IMR-90 (cell line): ENCODE measurements at regions not wholly inside any gene's neighbourhood (a gene's known extent, or its start where the extent isn't known, plus 50 kb on each side); places are given as distances from the start of the nearest gene placed in this dataset.

Source experiments
- ATAC-seq: fragments of 200-7000 bp; cut with Tn5 transposase; 2 replicates; pipeline ENCODE4 v1.9.1; 2020; ENCODE audit warnings: low read depth, mild to moderate bottlenecking, moderate library complexity
- BruUV-seq: library from RNA; stranded (reverse); fragments of 400-500 nt; replicated peaks from 2 replicates; lab custom pipeline; 2021; lab: Mats Ljungman, UMichigan
- CTCF ChIA-PET: fragments of 300-600 bp; formaldehyde crosslinking; extraction: SDS; loops from one replicate; lab custom pipeline; 2021; ENCODE audit warnings: antibody characterized with exemption; lab: Yijun Ruan, JAX
- POLR2A ChIA-PET: fragments of 300-600 bp; sonication (Branson Sonifier 250); formaldehyde crosslinking; loops from one replicate; lab custom pipeline; 2022; ENCODE audit warnings: antibody characterized with exemption; ENCODE audit not compliant: unreplicated experiment; lab: Charles Lee
- DNase-seq: peaks from one replicate; pipeline ENCODE4 v3.0.0; 2013
- H2AFZ ChIP-seq: replicated peaks from 2 replicates; pipeline ENCODE3; 2013; ENCODE audit warnings: low read length, mild to moderate bottlenecking; ENCODE audit not compliant: poor library complexity
- H2AK5ac ChIP-seq: 2 replicates; pipeline ENCODE4 v1.6.1; 2013; ENCODE audit warnings: low read depth, low read length, inconsistent platforms
- H2AK9ac ChIP-seq: replicated peaks from 2 replicates; pipeline ENCODE3; 2013; ENCODE audit warnings: mild to moderate bottlenecking, low read depth, low read length, moderate library complexity; ENCODE audit not compliant: poor library complexity
- H2BK120ac ChIP-seq: 2 replicates; pipeline ENCODE4 v1.6.1; 2013; ENCODE audit warnings: low read depth, low read length, inconsistent platforms
- H2BK15ac ChIP-seq: 3 replicates; pipeline ENCODE4 v1.6.1; 2013; ENCODE audit warnings: low read depth, low read length, inconsistent platforms
- H2BK20ac ChIP-seq: 2 replicates; pipeline ENCODE4 v1.6.1; 2013; ENCODE audit warnings: low read depth, mild to moderate bottlenecking, inconsistent platforms, low read length, moderate library complexity
- H2BK5ac ChIP-seq: 2 replicates; pipeline ENCODE4 v1.6.1; 2013; ENCODE audit warnings: mild to moderate bottlenecking, low read depth, low read length, inconsistent platforms; ENCODE audit not compliant: poor library complexity, severe bottlenecking
- H3K14ac ChIP-seq: replicated peaks from 2 replicates; pipeline ENCODE4 v1.6.1; 2013; ENCODE audit warnings: low read depth, low read length, inconsistent platforms
- H3K18ac ChIP-seq: 2 replicates; pipeline ENCODE4 v1.6.1; 2013; ENCODE audit warnings: low read depth, low read length, control low read depth
- H3K23ac ChIP-seq: 2 replicates; pipeline ENCODE4 v1.6.1; 2013; ENCODE audit warnings: low read depth, low read length, inconsistent platforms
- H3K27ac ChIP-seq: 2 replicates; pipeline ENCODE4 v1.5.1; 2013; ENCODE audit warnings: mild to moderate bottlenecking, control low read depth, low read length; ENCODE audit not compliant: insufficient read depth
- H3K27me3 ChIP-seq: 2 replicates; pipeline ENCODE4 v1.6.1; 2013; ENCODE audit warnings: low read length; ENCODE audit not compliant: control insufficient read depth, insufficient read depth
- H3K36me3 ChIP-seq: 2 replicates; pipeline ENCODE4 v1.6.1; 2013; ENCODE audit warnings: low read length, mixed read lengths; ENCODE audit not compliant: control insufficient read depth, insufficient read depth
- H3K4ac ChIP-seq: 2 replicates; pipeline ENCODE4 v1.6.1; 2013; ENCODE audit warnings: low read depth, low read length, inconsistent platforms
- H3K4me1 ChIP-seq: 2 replicates; pipeline ENCODE4 v1.6.1; 2013; ENCODE audit warnings: low read length, mixed read lengths; ENCODE audit not compliant: control insufficient read depth, insufficient read depth
- H3K4me2 ChIP-seq: 2 replicates; pipeline ENCODE4 v1.6.1; 2013; ENCODE audit warnings: low read depth, mild to moderate bottlenecking, control low read depth, low read length, moderate library complexity
- H3K4me3 ChIP-seq: 2 replicates; pipeline ENCODE4 v1.5.1; 2013; ENCODE audit warnings: low read depth, mild to moderate bottlenecking, control low read depth, low read length, moderate library complexity; ENCODE audit not compliant: insufficient read depth
- H3K56ac ChIP-seq: 2 replicates; pipeline ENCODE4 v1.6.1; 2013; ENCODE audit warnings: low read length, inconsistent platforms; ENCODE audit not compliant: insufficient read depth; ENCODE audit errors: extremely low read depth
- H3K79me1 ChIP-seq, 2 experiments: 2 replicates each; pipeline ENCODE4 v1.6.1; 2013; ENCODE audit warnings: low read length in 2 of 2, inconsistent platforms in 1 of 2, low read depth in 1 of 2
- H3K9ac ChIP-seq: 2 replicates; pipeline ENCODE4 v1.6.1; 2013; ENCODE audit warnings: low read depth, low read length, control low read depth
- H3K9me1 ChIP-seq: 2 replicates; pipeline ENCODE4 v1.6.1; 2013; ENCODE audit warnings: low read length, inconsistent platforms; ENCODE audit not compliant: insufficient read depth
- H3K9me3 ChIP-seq: 2 replicates; pipeline ENCODE4 v1.6.1; 2013; ENCODE audit warnings: low read length; ENCODE audit not compliant: control insufficient read depth, insufficient read depth
- H4K20me1 ChIP-seq: 2 replicates; pipeline ENCODE4 v1.6.1; 2013; ENCODE audit warnings: low read length, inconsistent platforms; ENCODE audit not compliant: insufficient read depth
- H4K5ac ChIP-seq: 2 replicates; pipeline ENCODE4 v1.6.1; 2013; ENCODE audit warnings: mild to moderate bottlenecking, low read depth, low read length, control low read depth
- H4K8ac ChIP-seq, 2 experiments: 2 replicates each; pipeline ENCODE4 v1.6.1; 2013; ENCODE audit warnings: low read depth in 2 of 2, low read length in 2 of 2, control low read depth in 1 of 2, inconsistent platforms in 1 of 2
- H4K91ac ChIP-seq: 2 replicates; pipeline ENCODE4 v1.6.1; 2013; ENCODE audit warnings: low read depth, low read length, inconsistent platforms; ENCODE audit not compliant: insufficient read depth
- BHLHE40 ChIP-seq: fragments of 150-350 bp; IDR thresholded peaks from 2 replicates; pipeline ENCODE4 v1.6.1; 2016; ENCODE audit warnings: mild to moderate bottlenecking, low read depth, low read length
- CEBPB ChIP-seq: IDR thresholded peaks from 2 replicates; pipeline ENCODE4 v1.6.1; 2012; ENCODE audit warnings: low read depth, low read length, improper control_type of control experiment
- CHD1 ChIP-seq: IDR thresholded peaks from 2 replicates; pipeline ENCODE4 v1.6.1; 2012; ENCODE audit warnings: low read depth, low read length, improper control_type of control experiment
- CTCF ChIP-seq: conservative IDR thresholded peaks from 2 replicates; pipeline ENCODE4 v1.5.1; 2012; ENCODE audit warnings: mild to moderate bottlenecking, low read depth, low read length, improper control_type of control experiment
- FOS ChIP-seq: fragments of 150-350 bp; IDR thresholded peaks from 2 replicates; pipeline ENCODE4 v1.6.1; 2016; ENCODE audit warnings: low read depth, low read length
- MAFK ChIP-seq: IDR thresholded peaks from 2 replicates; pipeline ENCODE4 v1.6.1; 2012; ENCODE audit warnings: low read depth, low read length, improper control_type of control experiment
- MAZ ChIP-seq: IDR thresholded peaks from 2 replicates; pipeline ENCODE4 v1.6.1; 2012; ENCODE audit warnings: low read depth, mild to moderate bottlenecking, low read length, improper control_type of control experiment, moderate library complexity, borderline replicate concordance
- MXI1 ChIP-seq: IDR thresholded peaks from 2 replicates; pipeline ENCODE4 v1.6.1; 2012; ENCODE audit warnings: low read depth, mild to moderate bottlenecking, low read length, moderate library complexity, borderline replicate concordance
- NFE2L2 ChIP-seq: fragments of 150-350 bp; IDR thresholded peaks from 2 replicates; pipeline ENCODE4 v1.6.1; 2016; ENCODE audit warnings: low read depth, mild to moderate bottlenecking, low read length
- POLR2A ChIP-seq: IDR thresholded peaks from 2 replicates; pipeline ENCODE4 v1.6.1; 2012; ENCODE audit warnings: mild to moderate bottlenecking, low read depth, low read length
- RAD21 ChIP-seq: IDR thresholded peaks from 2 replicates; pipeline ENCODE4 v1.6.1; 2012; ENCODE audit warnings: low read length, improper control_type of control experiment
- RFX5 ChIP-seq: IDR thresholded peaks from 2 replicates; pipeline ENCODE4 v1.8.0; 2012; ENCODE audit warnings: low read depth, mild to moderate bottlenecking, low read length, moderate library complexity
- USF2 ChIP-seq: fragments of 150-350 bp; IDR thresholded peaks from 2 replicates; pipeline ENCODE4 v1.6.1; 2017; ENCODE audit warnings: mild to moderate bottlenecking, antibody characterized with exemption, low read length, low read depth
- WGBS, 2 experiments: methylation state at CpG; one replicate each; pipeline versions ENCODE4 v1.1.5 to v1.1.7; 2013; ENCODE audit warnings: missing lambda C conversion rate in 2 of 2; ENCODE audit not compliant: insufficient read length in 1 of 2; ENCODE audit errors: extremely low coverage in 2 of 2; 5-methylcytosine and 5-hydroxymethylcytosine counted together
- dilution Hi-C: fragments of 300-500 bp; cut with HindIII; formaldehyde crosslinking; loops from one replicate; pipeline ENCODE4 v1.14.3; 2018; ENCODE audit warnings: low sequenced_read_pairs; ENCODE audit not compliant: unreplicated experiment
- in situ Hi-C: fragments of 300-500 bp; cut with MboI; formaldehyde crosslinking; loops from 3 replicates; pipeline ENCODE4 v1.14.3; 2019; ENCODE audit warnings: low sequenced_read_pairs, inconsistent platforms, mixed read lengths
- intact Hi-C: fragments of 100-400 bp; cut with micrococcal nuclease; formaldehyde crosslinking; loops from 2 replicates; pipeline ENCODE4 v1.10.0; 2022
- TF ChIP-seq, protein P1 (sequence below): fragments of 150-350 bp; IDR thresholded peaks from 2 replicates; pipeline ENCODE4 v1.6.1; 2016; ENCODE audit warnings: low read depth, mild to moderate bottlenecking, low read length, moderate library complexity, borderline replicate concordance

DNA sequence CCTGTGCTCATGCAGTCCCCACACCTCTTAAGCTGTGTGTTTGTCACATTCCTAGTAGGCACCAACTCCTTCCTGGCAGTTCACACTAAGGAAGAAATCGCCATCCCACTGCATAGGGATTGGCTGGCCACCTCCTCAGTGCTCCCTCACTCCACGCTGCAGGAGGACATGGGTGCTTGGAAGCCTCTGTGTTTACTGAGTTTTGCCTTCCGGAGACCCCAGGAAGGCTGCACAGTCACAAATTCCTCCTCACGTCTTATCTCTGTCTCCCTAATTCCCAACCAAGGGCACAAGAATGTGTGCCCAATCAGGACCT is 93.8 kb upstream of the GALNT2 start:
- no peak overlapping the region for H3K18ac ChIP-seq
- CTCF ChIA-PET = no interaction called here
- no peak overlapping the region for H2BK20ac ChIP-seq
- H4K8ac ChIP-seq = no peak overlapping the region
- H3K79me1 ChIP-seq = no peaks in the 10 kb centered on the region
- H3K56ac ChIP-seq = no peak overlapping the region
- no peaks in the 10 kb centered on the region for H3K9me1 ChIP-seq
- DNase-seq = no peak
- no peak overlapping the region for H2AFZ ChIP-seq
- no peak overlapping the region for H3K4me3 ChIP-seq
- H3K36me3 ChIP-seq = no peaks in the 10 kb centered on the region
- intact Hi-C loops = loop anchor here (10.0 kb wide), 1 partner anchor 292 kb away; no protein-coding TSS in a partner anchor
- TF ChIP-seq, protein P1, sequence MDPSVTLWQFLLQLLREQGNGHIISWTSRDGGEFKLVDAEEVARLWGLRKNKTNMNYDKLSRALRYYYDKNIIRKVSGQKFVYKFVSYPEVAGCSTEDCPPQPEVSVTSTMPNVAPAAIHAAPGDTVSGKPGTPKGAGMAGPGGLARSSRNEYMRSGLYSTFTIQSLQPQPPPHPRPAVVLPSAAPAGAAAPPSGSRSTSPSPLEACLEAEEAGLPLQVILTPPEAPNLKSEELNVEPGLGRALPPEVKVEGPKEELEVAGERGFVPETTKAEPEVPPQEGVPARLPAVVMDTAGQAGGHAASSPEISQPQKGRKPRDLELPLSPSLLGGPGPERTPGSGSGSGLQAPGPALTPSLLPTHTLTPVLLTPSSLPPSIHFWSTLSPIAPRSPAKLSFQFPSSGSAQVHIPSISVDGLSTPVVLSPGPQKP = no peak
- TF ChIP-seq MAZ (no peak), MAFK (no peak), MXI1 (no peak), CHD1 (no peak), RAD21 (no peak), FOS (no peak), USF2 (no peak), NFE2L2 (no peak), POLR2A (no peak), BHLHE40 (no peak), CTCF (no peak), CEBPB (no peak), RFX5 (no peak)
- H4K91ac ChIP-seq = no peak overlapping the region
- in situ Hi-C loops = no loop called here
- H2BK120ac ChIP-seq = no peak overlapping the region
- no peak for ATAC-seq
- WGBS, 2 experiments = 60% methylated on average over 2 of the region's 4 CpGs; no CpG with 5 or more reads in 1 of the 2 experiments
- H3K27ac ChIP-seq = no peak overlapping the region
- POLR2A ChIA-PET = no interaction called here
- H3K4me2 ChIP-seq = no peak overlapping the region
- dilution Hi-C loops = no loop called here
- H3K23ac ChIP-seq = no peak overlapping the region
- H4K5ac ChIP-seq = no peak overlapping the region
- no TSS peak for BruUV-seq
- H2BK15ac ChIP-seq = no peak overlapping the region
- no peaks in the 10 kb centered on the region for H4K20me1 ChIP-seq
- H2AK5ac ChIP-seq = no peak overlapping the region
- H2AK9ac ChIP-seq = no peak overlapping the region
- no peaks in the 10 kb centered on the region for H3K27me3 ChIP-seq
- no peak overlapping the region for H3K9ac ChIP-seq
- no peak overlapping the region for H3K14ac ChIP-seq
- no peak overlapping the region for H2BK5ac ChIP-seq
- no peaks in the 10 kb centered on the region for H3K9me3 ChIP-seq
- no peak overlapping the region for H3K4ac ChIP-seq
- H3K4me1 ChIP-seq = no peaks in the 10 kb centered on the region
